H9 (cell line): ENCODE measurements at regions not wholly inside any gene's neighbourhood (a gene's known extent, or its start where the extent isn't known, plus 50 kb on each side); places are given as distances from the start of the nearest gene placed in this dataset.

ENCODE experiments used
- DNase-seq: peaks from one replicate; pipeline ENCODE4 v3.0.0-alpha.2; 2017
- H2AFZ ChIP-seq: one replicate; pipeline ENCODE4 v1.6.1; 2013; ENCODE audit warnings: mild to moderate bottlenecking, low read length, control low read depth, moderate library complexity
- H2AK5ac ChIP-seq: 2 replicates; pipeline ENCODE4 v1.6.1; 2013; ENCODE audit warnings: low read length, control low read depth, mixed read lengths; ENCODE audit not compliant: insufficient read length
- H2BK120ac ChIP-seq: one replicate; pipeline ENCODE4 v1.6.1; 2013; ENCODE audit warnings: low read depth, mild to moderate bottlenecking, low read length, control low read depth, inconsistent platforms; ENCODE audit not compliant: poor library complexity, severe bottlenecking
- H2BK12ac ChIP-seq: 2 replicates; pipeline ENCODE4 v1.6.1; 2013; ENCODE audit warnings: low read length, control low read depth, mixed read lengths, low read depth; ENCODE audit not compliant: insufficient read length
- H2BK15ac ChIP-seq: 2 replicates; pipeline ENCODE4 v1.6.1; 2013; ENCODE audit warnings: low read depth, low read length, control low read depth
- H2BK20ac ChIP-seq: one replicate; pipeline ENCODE4 v1.6.1; 2013; ENCODE audit warnings: low read depth, mild to moderate bottlenecking, low read length, control low read depth, inconsistent platforms; ENCODE audit not compliant: poor library complexity, severe bottlenecking
- H2BK5ac ChIP-seq: 2 replicates; pipeline ENCODE4 v1.6.1; 2013; ENCODE audit warnings: low read length, control low read depth, mixed read lengths; ENCODE audit not compliant: insufficient read length
- H3K14ac ChIP-seq: 2 replicates; pipeline ENCODE4 v1.6.1; 2013; ENCODE audit warnings: low read length, control low read depth; ENCODE audit not compliant: insufficient read depth
- H3K18ac ChIP-seq: 2 replicates; pipeline ENCODE4 v1.6.1; 2013; ENCODE audit warnings: low read depth, mild to moderate bottlenecking, mixed read lengths, low read length, control low read depth; ENCODE audit not compliant: insufficient read length
- H3K23ac ChIP-seq: 2 replicates; pipeline ENCODE4 v1.6.1; 2013; ENCODE audit warnings: low read length, control low read depth, mixed read lengths, low read depth; ENCODE audit not compliant: insufficient read length
- H3K23me2 ChIP-seq: 2 replicates; pipeline ENCODE4 v1.6.1; 2013; ENCODE audit warnings: low read depth, mild to moderate bottlenecking, mixed read lengths, low read length, control low read depth; ENCODE audit not compliant: insufficient read length, poor library complexity, severe bottlenecking
- H3K27ac ChIP-seq: 2 replicates; pipeline ENCODE4 v1.5.1; 2013; ENCODE audit warnings: low read length, control low read depth, mixed read lengths, low read depth; ENCODE audit not compliant: insufficient read length
- H3K27me3 ChIP-seq: 2 replicates; pipeline ENCODE4 v1.6.1; 2013; ENCODE audit warnings: low read length, control low read depth, inconsistent platforms; ENCODE audit not compliant: insufficient read depth
- H3K4ac ChIP-seq: 2 replicates; pipeline ENCODE4 v1.6.1; 2013; ENCODE audit warnings: low read depth, mild to moderate bottlenecking, control low read depth, inconsistent platforms, low read length, moderate library complexity
- H3K4me1 ChIP-seq: 2 replicates; pipeline ENCODE4 v1.6.1; 2013; ENCODE audit warnings: low read length, control low read depth, inconsistent platforms; ENCODE audit not compliant: insufficient read depth
- H3K4me2 ChIP-seq: 2 replicates; pipeline ENCODE4 v1.6.1; 2013; ENCODE audit warnings: low read length, control low read depth, mixed read lengths; ENCODE audit not compliant: insufficient read length, insufficient read depth
- H3K56ac ChIP-seq: 2 replicates; pipeline ENCODE4 v1.6.1; 2013; ENCODE audit warnings: low read depth, mild to moderate bottlenecking, mixed read lengths, low read length, control low read depth; ENCODE audit not compliant: insufficient read length
- H3K79me1 ChIP-seq: 2 replicates; pipeline ENCODE4 v1.6.1; 2013; ENCODE audit warnings: low read depth, mild to moderate bottlenecking, moderate library complexity, low read length, control low read depth, inconsistent platforms; ENCODE audit not compliant: insufficient read depth, poor library complexity, severe bottlenecking
- H3K79me2 ChIP-seq: 2 replicates; pipeline ENCODE4 v1.6.1; 2013; ENCODE audit warnings: low read length, control low read depth, inconsistent platforms; ENCODE audit not compliant: insufficient read depth
- H3K9ac ChIP-seq: 2 replicates; pipeline ENCODE4 v1.6.1; 2013; ENCODE audit warnings: low read length, control low read depth, mixed read lengths; ENCODE audit not compliant: insufficient read length; ENCODE audit errors: extremely low read depth
- H3K9me3 ChIP-seq: one replicate; pipeline ENCODE4 v1.6.1; 2013; ENCODE audit warnings: low read depth, low read length, inconsistent platforms; ENCODE audit not compliant: control insufficient read depth
- H3T11ph ChIP-seq: one replicate; pipeline ENCODE4 v1.6.1; 2013; ENCODE audit warnings: mild to moderate bottlenecking, low read length, control low read depth, inconsistent platforms
- H4K20me1 ChIP-seq: one replicate; pipeline ENCODE4 v1.6.1; 2013; ENCODE audit not compliant: control insufficient read depth, insufficient read length, insufficient read depth
- H4K5ac ChIP-seq: 2 replicates; pipeline ENCODE4 v1.6.1; 2013; ENCODE audit warnings: low read depth, mild to moderate bottlenecking, mixed read lengths, low read length, control low read depth; ENCODE audit not compliant: insufficient read length
- H4K8ac ChIP-seq: replicated peaks from 2 replicates; pipeline ENCODE4 v1.6.1; 2013; ENCODE audit warnings: low read length, control low read depth, mixed read lengths, low read depth; ENCODE audit not compliant: insufficient read length
- H4K91ac ChIP-seq: 2 replicates; pipeline ENCODE4 v1.6.1; 2013; ENCODE audit warnings: low read depth, mild to moderate bottlenecking, moderate library complexity, mixed read lengths, low read length, control low read depth; ENCODE audit not compliant: insufficient read length
- H3K27ac Mint-ChIP-seq, 3 experiments: 2 replicates in 2 of 3; 3 replicates in 1 of 3; pipeline ENCODE4 v1.8.0; 2020 to 2021; ENCODE audit warnings: mixed read lengths in 3 of 3, mild to moderate bottlenecking in 1 of 3, moderate library complexity in 1 of 3
- H3K27me3 Mint-ChIP-seq: 2 replicates; pipeline ENCODE4 v1.8.0; 2021; ENCODE audit warnings: low read depth, mild to moderate bottlenecking, moderate library complexity, mixed read lengths
- H3K36me3 Mint-ChIP-seq, 3 experiments: 2 replicates in 2 of 3; 3 replicates in 1 of 3; pipeline ENCODE4 v1.8.0; 2020 to 2021; ENCODE audit warnings: low read depth in 3 of 3, mixed read lengths in 3 of 3; ENCODE audit not compliant: insufficient read depth in 1 of 3
- H3K4me1 Mint-ChIP-seq, 2 experiments: 2 replicates each; pipeline ENCODE4 v1.8.0; 2020; ENCODE audit warnings: mixed read lengths in 2 of 2
- H3K4me3 Mint-ChIP-seq, 2 experiments: 2 replicates in 1 of 2; 3 replicates in 1 of 2; pipeline ENCODE4 v1.8.0; 2020 to 2021; ENCODE audit warnings: mild to moderate bottlenecking in 2 of 2, mixed read lengths in 2 of 2, moderate library complexity in 1 of 2
- H3K9me3 Mint-ChIP-seq, 2 experiments: 2 replicates in 1 of 2; 3 replicates in 1 of 2; pipeline ENCODE4 v1.8.0; 2020; ENCODE audit warnings: mild to moderate bottlenecking in 2 of 2, mixed read lengths in 2 of 2, moderate library complexity in 1 of 2
- WGBS: extraction: QIAGEN DNeasy Blood & Tissue Kit; methylation state at CpG from one replicate; pipeline ENCODE4 v1.1.7; 2013; ENCODE audit warnings: missing lambda C conversion rate, low lambda C conversion rate, mixed read lengths; ENCODE audit not compliant: insufficient read length; ENCODE audit errors: extremely low coverage; 5-methylcytosine and 5-hydroxymethylcytosine counted together
- TF ChIP-seq, protein P1 (sequence below): fragments of 200-600 bp; sonication (generic); conservative IDR thresholded peaks from 3 replicates; pipeline ENCODE4 v1.8.0; 2021; ENCODE audit warnings: antibody characterized with exemption, mild to moderate bottlenecking

DNA sequence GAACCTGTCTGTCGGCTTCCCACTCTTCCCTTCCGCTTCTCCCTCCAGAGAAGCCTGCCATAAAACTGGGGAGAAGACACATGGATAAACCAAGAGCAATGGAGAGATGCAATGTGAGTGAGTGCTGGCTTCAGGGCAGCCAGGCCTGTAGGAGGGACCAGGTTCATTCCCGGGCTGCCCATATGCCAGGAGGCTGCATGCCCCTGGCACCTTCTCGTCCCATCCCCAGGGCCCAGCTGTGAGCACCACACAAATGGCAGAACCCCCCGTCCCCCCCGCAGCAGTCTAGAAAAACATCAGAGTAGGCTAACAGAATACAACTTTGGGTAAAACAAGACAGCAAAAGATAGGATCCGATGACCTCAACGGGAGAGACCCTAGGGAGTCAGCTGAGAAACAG lies 341.3 kb upstream of the SHH start:
- H2BK20ac ChIP-seq: no peak overlapping the region
- WGBS: no CpG with 5 or more reads among the region's 8 CpGs
- Mint-ChIP-seq H3K27me3 (no peaks in the 10 kb centered on the region; the same call in none of the 2 replicates), H3K27ac (no peak overlapping the region), H3K36me3 (peaks cover 0 to 1% (median 0%) of the 10 kb centered on the region in 3 experiments; a peak in 2 of 7 replicates), H3K4me3 (no peak overlapping the region), H3K9me3 (peaks cover 6 to 8% of the 10 kb centered on the region in 2 experiments), H3K4me1 (peaks cover 20 to 26% of the 10 kb centered on the region in 2 experiments)
- H3K18ac ChIP-seq: no peak overlapping the region
- H2BK12ac ChIP-seq: no peak overlapping the region
- H4K20me1 ChIP-seq: no peaks in the 10 kb centered on the region
- H3K9ac ChIP-seq: no peak overlapping the region
- H3K79me1 ChIP-seq: no peaks in the 10 kb centered on the region
- H3K23ac ChIP-seq: no peak overlapping the region
- no peak overlapping the region for H3K27ac ChIP-seq
- H4K5ac ChIP-seq: no peak overlapping the region
- H3K4me1 ChIP-seq: no peaks in the 10 kb centered on the region; the same call in 1 of the 2 replicates
- no peak for DNase-seq
- H2BK120ac ChIP-seq: no peak overlapping the region
- H3K56ac ChIP-seq: no peak overlapping the region
- H4K8ac ChIP-seq: no peak overlapping the region
- no peaks in the 10 kb centered on the region for H3K79me2 ChIP-seq
- no peak overlapping the region for H2AFZ ChIP-seq
- no peaks in the 10 kb centered on the region for H3K23me2 ChIP-seq
- no peaks in the 10 kb centered on the region for H3K9me3 ChIP-seq
- no peak overlapping the region for H3K14ac ChIP-seq
- no peak overlapping the region for H4K91ac ChIP-seq
- no peaks in the 10 kb centered on the region for H3K27me3 ChIP-seq
- no peak overlapping the region for H2AK5ac ChIP-seq
- no peak overlapping the region for H2BK5ac ChIP-seq
- no peak overlapping the region for H3K4me2 ChIP-seq
- H3K4ac ChIP-seq: no peak overlapping the region
- no peak overlapping the region for H2BK15ac ChIP-seq
- H3T11ph ChIP-seq: no peak overlapping the region
- TF ChIP-seq, protein P1, sequence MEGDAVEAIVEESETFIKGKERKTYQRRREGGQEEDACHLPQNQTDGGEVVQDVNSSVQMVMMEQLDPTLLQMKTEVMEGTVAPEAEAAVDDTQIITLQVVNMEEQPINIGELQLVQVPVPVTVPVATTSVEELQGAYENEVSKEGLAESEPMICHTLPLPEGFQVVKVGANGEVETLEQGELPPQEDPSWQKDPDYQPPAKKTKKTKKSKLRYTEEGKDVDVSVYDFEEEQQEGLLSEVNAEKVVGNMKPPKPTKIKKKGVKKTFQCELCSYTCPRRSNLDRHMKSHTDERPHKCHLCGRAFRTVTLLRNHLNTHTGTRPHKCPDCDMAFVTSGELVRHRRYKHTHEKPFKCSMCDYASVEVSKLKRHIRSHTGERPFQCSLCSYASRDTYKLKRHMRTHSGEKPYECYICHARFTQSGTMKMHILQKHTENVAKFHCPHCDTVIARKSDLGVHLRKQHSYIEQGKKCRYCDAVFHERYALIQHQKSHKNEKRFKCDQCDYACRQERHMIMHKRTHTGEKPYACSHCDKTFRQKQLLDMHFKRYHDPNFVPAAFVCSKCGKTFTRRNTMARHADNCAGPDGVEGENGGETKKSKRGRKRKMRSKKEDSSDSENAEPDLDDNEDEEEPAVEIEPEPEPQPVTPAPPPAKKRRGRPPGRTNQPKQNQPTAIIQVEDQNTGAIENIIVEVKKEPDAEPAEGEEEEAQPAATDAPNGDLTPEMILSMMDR: no peak
